ENCODE measurements at regions not wholly inside any gene's neighbourhood (a gene's known extent, or its start where the extent isn't known, plus 50 kb on each side); places are given as distances from the start of the nearest gene placed in this dataset.

GRCh38 chr21:28148400-28149064, 844.1 kb downstream of the LTN1 start:
- TF ChIP-seq CTCF (IDR thresholded peaks at IDR 0.05) (peak in 3 of 7 experiments; percentile 11 to 13 (median 12)), POLR2A (IDR thresholded peaks at IDR 0.05) (no peak)
